Activated effector memory CD4-positive, alpha-beta T cell treated with Interleukin-2 at 50 U/mL for 16 hours (primary cell): ENCODE measurements at regions not wholly inside any gene's neighbourhood (a gene's known extent, or its start where the extent isn't known, plus 50 kb on each side); places are given as distances from the start of the nearest gene placed in this dataset.
"Not testable (repeated sequence)": the region's sequence is repeated elsewhere in the genome, so short reads cannot be mapped to it uniquely, and the experiment has no call there.

ENCODE experiments used
- DNase-seq: peaks from one replicate; pipeline ENCODE4 v3.0.0-alpha.2; 2020

- DNase-seq, result no peak
Measured at GRCh38 chr2:366706-367105, 78.8 kb upstream of the ALKAL2 start.

- no peak for DNase-seq
Measured at GRCh38 chr2:365367-366275, 77.7 kb upstream of the ALKAL2 start.

GRCh38 chr2:363824-364470, 76.1 kb upstream of the ALKAL2 start:
- DNase-seq, result no peak

- DNase-seq, result no peak
Measured at GRCh38 chr2:362924-363323, 75.0 kb upstream of the ALKAL2 start.

GRCh38 chr2:360124-360523, 72.2 kb upstream of the ALKAL2 start:
- DNase-seq, result no peak

GRCh38 chr2:359047-359446, 71.2 kb upstream of the ALKAL2 start:
- no peak for DNase-seq

GRCh38 chr2:357811-358210, 69.9 kb upstream of the ALKAL2 start:
- no peak for DNase-seq

GRCh38 chr2:356304-356703, 68.4 kb upstream of the ALKAL2 start:
- not testable (repeated sequence) for DNase-seq

GRCh38 chr2:355773-356172, 67.9 kb upstream of the ALKAL2 start:
- DNase-seq, result no peak

GRCh38 chr2:352696-353095, 64.8 kb upstream of the ALKAL2 start:
- DNase-seq, result no peak

GRCh38 chr2:349390-349789, 61.5 kb upstream of the ALKAL2 start:
- DNase-seq, result no peak

- DNase-seq, result no peak
Measured at GRCh38 chr2:348361-348916, 60.5 kb upstream of the ALKAL2 start.

- no peak for DNase-seq
Measured at GRCh38 chr2:344811-345210, 56.9 kb upstream of the ALKAL2 start.

- DNase-seq, result no peak
Measured at GRCh38 chr2:343355-343754, 55.5 kb upstream of the ALKAL2 start.

GRCh38 chr2:341912-342311, 54.0 kb upstream of the ALKAL2 start:
- DNase-seq, result no peak

- no peak for DNase-seq
Measured at GRCh38 chr2:341017-341542, 53.2 kb upstream of the ALKAL2 start.
